Heart right ventricle (tissue), 16 donors: ENCODE measurements at regions not wholly inside any gene's neighbourhood (a gene's known extent, or its start where the extent isn't known, plus 50 kb on each side); places are given as distances from the start of the nearest gene placed in this dataset.

Experiments
- ATAC-seq, 8 donors: fragments of 200-7000 bp; cut with Tn5 transposase; one replicate each; pipeline ENCODE4 v1.9.1; 2020; ENCODE audit warnings: mild to moderate bottlenecking in 8 of 8, moderate library complexity in 8 of 8, moderate number of reproducible peaks in 1 of 8
- DNase-seq, 2 donors: peaks; one replicate each; pipeline ENCODE4 v3.0.0-alpha.2; 2020
- H3K27ac ChIP-seq, 10 donors: fragments of 200-600 bp; sonication (generic) in 2 of 10; one replicate each; pipeline versions ENCODE4 v1.5.0 to v1.8.0; 2020 to 2022; ENCODE audit warnings: mild to moderate bottlenecking in 3 of 10
- H3K27me3 ChIP-seq, 7 donors: fragments of 200-600 bp; one replicate each; pipeline ENCODE4 v1.8.0; 2021 to 2022; ENCODE audit warnings: mild to moderate bottlenecking in 2 of 7
- H3K36me3 ChIP-seq, 9 donors: fragments of 200-600 bp; sonication (generic) in 1 of 9; one replicate each; pipeline versions ENCODE4 v1.5.0 to v1.8.0; 2020 to 2022; ENCODE audit warnings: mild to moderate bottlenecking in 2 of 9
- H3K4me1 ChIP-seq, 9 donors: fragments of 200-600 bp; sonication (generic) in 1 of 9; one replicate each; pipeline versions ENCODE4 v1.5.0 to v1.8.0; 2020 to 2022; ENCODE audit warnings: mild to moderate bottlenecking in 4 of 9
- H3K4me3 ChIP-seq, 10 donors: fragments of 200-600 bp; sonication (generic) in 2 of 10; one replicate each; pipeline versions ENCODE4 v1.5.0 to v1.8.0; 2020 to 2022; ENCODE audit warnings: mild to moderate bottlenecking in 7 of 10, moderate library complexity in 2 of 10
- H3K9me3 ChIP-seq, 11 donors: fragments of 200-600 bp in 10 of 11; sonication (generic) in 2 of 11; one replicate each; pipeline versions ENCODE4 v1.5.0 to v1.8.0; 2013 to 2022; ENCODE audit warnings: mild to moderate bottlenecking in 2 of 11, control low read depth in 1 of 11, moderate library complexity in 1 of 11
- WGBS, 2 donors: extraction: QIAGEN DNeasy Blood & Tissue Kit; methylation state at CpG; one replicate each; pipeline ENCODE4 v1.1.7; 2013; ENCODE audit warnings: inconsistent platforms in 1 of 2; 5-methylcytosine and 5-hydroxymethylcytosine counted together
- intact Hi-C, 10 donors: fragments of 100-400 bp; cut with DNase I; formaldehyde crosslinking; loops; one replicate each; pipeline versions ENCODE4 v1.11.1 to v1.14.2; 2022
- TF ChIP-seq, protein P1 (sequence below), 9 donors: fragments of 200-600 bp; sonication (generic) in 2 of 9; IDR thresholded peaks; one replicate each; pipeline versions ENCODE4 v1.5.0 to v1.8.0; 2021 to 2022; ENCODE audit warnings: antibody characterized with exemption in 9 of 9, mild to moderate bottlenecking in 5 of 9, moderate library complexity in 1 of 9
- donor health status: Arrhythmogenic right ventricular cardiomyopathy.
- donor health status: ischemic (EF 13 %, LVEDD 7.1; RV severe dilation, severe dysfunction).
- donor health status: healthy with polysubstance abuse.
- donor health status: DM: no; HTN: yes; CAD: no.
- donor health status: DM: no; HTN: no; CAD: no.
- donor health status: ischemic (EF 25% LVEDD 6.9; RV normal size, moderate dysfunction).
- donor health status: ischemic (EF 25% LVEDD 5.7; RV mildly dilated, moderate dysfunction).
- donor health status: healthy.
- donor health status: DM: yes; HTN: yes; CAD: no.
- donor health status: Ischemic cardiomyopathy.
- donor health status: ischemic (EF 35%, LVEDD 5.7; RV mildly dilated, moderate dysfunction).
- donor health status: nonischemic (EF 11% LVEDD 7.7; RV severe dilation, severe dysfunction).
- donor health status: DM: yes; HTN: yes; CAD: no.
- donor health status: PGD.
- donor health status: ischemic (EF 29% LVEDD 5.4; RV normal size, mild dysfunction).
- donor health status: nonischemic (EF 23%, LVEDD 6.1; RV moderate dilation, normal function).

DNA sequence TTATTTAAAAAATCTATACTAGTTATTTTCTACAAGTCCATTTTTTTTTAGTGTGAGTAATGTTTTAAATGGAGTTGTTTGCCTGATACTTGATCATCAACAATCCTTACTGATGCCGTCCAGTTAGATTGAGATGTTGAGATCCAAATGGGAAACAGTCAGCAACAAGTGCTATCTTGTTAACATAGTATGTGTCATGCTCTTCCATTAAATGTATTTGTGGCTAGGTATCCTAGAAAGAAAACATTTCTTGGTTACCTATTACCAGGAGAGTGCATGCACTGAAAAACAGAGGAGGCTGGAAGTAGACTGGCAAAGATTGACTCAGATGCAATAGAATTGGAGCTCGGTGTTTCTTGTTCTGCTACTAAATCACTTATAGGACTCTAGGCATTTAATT is 123.4 kb upstream of the MAN2A1 start:
- Histone ChIP-seq H3K9me3 (no peaks in the 10 kb centered on the region), H3K27me3 (peaks cover 0 to 2% (median 0%) of the 10 kb centered on the region in 7 donors), H3K27ac (no peak overlapping the region), H3K36me3 (no peaks in the 10 kb centered on the region), H3K4me1 (no peaks in the 10 kb centered on the region), H3K4me3 (no peak overlapping the region)
- DNase-seq (no peak), ATAC-seq (no peak)
- WGBS, 2 donors: 92 to 98% methylated on average over 2 of the region's 2 CpGs
- intact Hi-C loops: no loop called here
- TF ChIP-seq, protein P1, sequence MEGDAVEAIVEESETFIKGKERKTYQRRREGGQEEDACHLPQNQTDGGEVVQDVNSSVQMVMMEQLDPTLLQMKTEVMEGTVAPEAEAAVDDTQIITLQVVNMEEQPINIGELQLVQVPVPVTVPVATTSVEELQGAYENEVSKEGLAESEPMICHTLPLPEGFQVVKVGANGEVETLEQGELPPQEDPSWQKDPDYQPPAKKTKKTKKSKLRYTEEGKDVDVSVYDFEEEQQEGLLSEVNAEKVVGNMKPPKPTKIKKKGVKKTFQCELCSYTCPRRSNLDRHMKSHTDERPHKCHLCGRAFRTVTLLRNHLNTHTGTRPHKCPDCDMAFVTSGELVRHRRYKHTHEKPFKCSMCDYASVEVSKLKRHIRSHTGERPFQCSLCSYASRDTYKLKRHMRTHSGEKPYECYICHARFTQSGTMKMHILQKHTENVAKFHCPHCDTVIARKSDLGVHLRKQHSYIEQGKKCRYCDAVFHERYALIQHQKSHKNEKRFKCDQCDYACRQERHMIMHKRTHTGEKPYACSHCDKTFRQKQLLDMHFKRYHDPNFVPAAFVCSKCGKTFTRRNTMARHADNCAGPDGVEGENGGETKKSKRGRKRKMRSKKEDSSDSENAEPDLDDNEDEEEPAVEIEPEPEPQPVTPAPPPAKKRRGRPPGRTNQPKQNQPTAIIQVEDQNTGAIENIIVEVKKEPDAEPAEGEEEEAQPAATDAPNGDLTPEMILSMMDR (IDR thresholded peaks at IDR 0.05): no peak

- TF ChIP-seq, protein P1 (IDR thresholded peaks at IDR 0.05): no peak
- no peaks in the 10 kb centered on the region for H3K4me1 ChIP-seq
- no peak overlapping the region for H3K27ac ChIP-seq
- DNase-seq (no peak), ATAC-seq (no peak)
- H3K9me3 ChIP-seq: no peaks in the 10 kb centered on the region
- WGBS, 2 donors: 89 to 97% methylated on average over 1 of the region's 1 CpG
- H3K36me3 ChIP-seq: no peaks in the 10 kb centered on the region
- H3K4me3 ChIP-seq: no peak overlapping the region
- intact Hi-C loops: no loop called here
- H3K27me3 ChIP-seq: peaks cover 0 to 2% (median 0%) of the 10 kb centered on the region in 7 donors
These were observed 126.0 kb upstream of the MAN2A1 start for GRCh38 chr5:109563739-109564138.

DNA sequence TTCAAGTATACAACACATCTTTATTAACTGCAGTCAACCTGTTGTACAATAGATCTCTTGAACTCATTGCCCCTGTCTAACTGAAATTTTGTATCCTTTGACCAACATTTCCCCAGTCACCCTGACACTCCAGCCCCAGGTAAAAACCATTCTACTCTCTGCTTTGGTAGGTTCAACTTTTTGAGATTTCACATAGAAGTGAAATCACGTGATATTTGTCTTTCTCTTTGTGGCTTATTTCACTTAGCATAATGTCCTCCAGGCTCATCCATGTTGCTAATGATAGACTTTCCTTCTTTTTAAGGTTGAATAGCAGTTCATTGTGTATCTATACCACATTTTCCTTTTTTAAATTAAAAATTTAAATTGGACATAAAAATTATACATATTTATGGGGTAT is 126.5 kb upstream of the MAN2A1 start:
- WGBS, 2 donors: 83 to 85% methylated on average over 1 of the region's 1 CpG
- Histone ChIP-seq H3K9me3 (no peaks in the 10 kb centered on the region), H3K27ac (no peak overlapping the region), H3K36me3 (no peaks in the 10 kb centered on the region), H3K4me1 (no peaks in the 10 kb centered on the region), H3K4me3 (no peak overlapping the region), H3K27me3 (peaks cover 0 to 2% (median 0%) of the 10 kb centered on the region in 7 donors)
- intact Hi-C loops: no loop called here
- TF ChIP-seq, protein P1 (IDR thresholded peaks at IDR 0.05): no peak
- no peak for ATAC-seq
- no peak for DNase-seq

DNA sequence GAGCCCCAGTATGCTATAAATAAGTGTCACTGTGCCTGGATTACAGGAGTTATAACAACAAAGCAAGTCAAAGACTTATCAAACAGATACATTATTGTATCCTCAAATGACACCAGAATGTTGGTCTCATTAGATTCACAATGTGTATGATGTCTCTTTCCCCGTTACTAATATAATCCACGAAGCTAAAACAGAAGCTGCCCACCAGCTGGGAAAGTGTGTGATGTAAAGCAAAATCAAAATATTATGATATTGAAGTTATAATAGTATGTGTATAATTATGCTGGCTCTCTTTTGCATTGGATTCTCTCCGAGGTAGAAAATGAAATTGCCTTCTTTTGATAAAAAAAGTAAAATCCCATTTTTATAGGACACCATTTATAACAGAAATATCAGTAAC is 127.3 kb upstream of the MAN2A1 start:
- ATAC-seq (no peak), DNase-seq (no peak)
- intact Hi-C loops: no loop called here
- no peak overlapping the region for H3K4me3 ChIP-seq
- H3K9me3 ChIP-seq: no peaks in the 10 kb centered on the region
- no peak overlapping the region for H3K27ac ChIP-seq
- peaks cover 0 to 2% (median 0%) of the 10 kb centered on the region in 7 donors for H3K27me3 ChIP-seq
- TF ChIP-seq, protein P1 (IDR thresholded peaks at IDR 0.05): no peak
- WGBS, 2 donors: 78 to 80% methylated on average over 3 of the region's 3 CpGs
- H3K36me3 ChIP-seq: no peaks in the 10 kb centered on the region
- H3K4me1 ChIP-seq: no peaks in the 10 kb centered on the region

GRCh38 chr5:109561447-109561846 is 128.3 kb upstream of the MAN2A1 start:
- TF ChIP-seq, protein P1 (IDR thresholded peaks at IDR 0.05): no peak
- H3K27ac ChIP-seq: no peak overlapping the region
- no peaks in the 10 kb centered on the region for H3K9me3 ChIP-seq
- peaks cover 0 to 2% (median 0%) of the 10 kb centered on the region in 7 donors for H3K27me3 ChIP-seq
- ATAC-seq (no peak), DNase-seq (no peak)
- intact Hi-C loops: no loop called here
- H3K4me3 ChIP-seq: no peak overlapping the region
- no peaks in the 10 kb centered on the region for H3K36me3 ChIP-seq
- H3K4me1 ChIP-seq: no peaks in the 10 kb centered on the region
